ENCODE measurements at regions not wholly inside any gene's neighbourhood (a gene's known extent, or its start where the extent isn't known, plus 50 kb on each side); places are given as distances from the start of the nearest gene placed in this dataset.

DNA sequence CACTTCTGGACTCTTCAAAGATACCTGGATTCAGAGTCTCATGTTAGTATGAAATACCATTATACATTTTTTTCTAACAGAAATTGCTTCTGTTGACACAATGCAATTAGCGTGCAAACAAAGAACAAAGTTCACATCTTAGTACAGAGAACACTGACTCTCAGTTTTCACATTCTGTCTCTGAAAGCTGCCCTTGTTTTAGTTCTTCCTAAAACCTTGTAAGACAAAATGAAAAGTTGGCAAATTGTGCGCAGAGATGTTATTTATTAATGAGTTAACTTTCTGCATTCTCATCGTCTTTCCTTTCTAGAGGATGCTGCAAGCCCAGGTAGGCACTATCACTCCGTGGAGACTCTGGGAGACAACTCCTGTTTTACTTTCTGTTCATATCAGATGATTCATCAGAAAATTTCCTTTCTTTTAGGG, 377.3 kb upstream of the POU3F3 start:
- Histone ChIP-seq H3K27me3 (ENCODE audit: insufficient read depth, low read depth, severe bottlenecking) (peaks cover 77% of the 10 kb centered on the region), H3K27ac (no peak overlapping the region), H3K4me3 (ENCODE audit: low read depth, low read length) (no peak overlapping the region), H3K36me3 (no peaks in the 10 kb centered on the region), H3K9me3 (ENCODE audit: severe bottlenecking) (no peaks in the 10 kb centered on the region)
- no peak for TF ChIP-seq CTCF (IDR thresholded peaks at IDR 0.05; ENCODE audit: low read depth, low read length)
- DNase-seq: no peak

GRCh38 chr2:104481341-104481740, 372.6 kb upstream of the POU3F3 start:
- Histone ChIP-seq H3K36me3 (no peaks in the 10 kb centered on the region), H3K9me3 (ENCODE audit: severe bottlenecking) (no peaks in the 10 kb centered on the region), H3K27ac (no peak overlapping the region), H3K4me3 (ENCODE audit: low read depth, low read length) (no peak overlapping the region), H3K27me3 (ENCODE audit: insufficient read depth, low read depth, severe bottlenecking) (peaks cover 89% of the 10 kb centered on the region)
- TF ChIP-seq CTCF (IDR thresholded peaks at IDR 0.05; ENCODE audit: low read depth, low read length): no peak
- no peak for DNase-seq

DNA sequence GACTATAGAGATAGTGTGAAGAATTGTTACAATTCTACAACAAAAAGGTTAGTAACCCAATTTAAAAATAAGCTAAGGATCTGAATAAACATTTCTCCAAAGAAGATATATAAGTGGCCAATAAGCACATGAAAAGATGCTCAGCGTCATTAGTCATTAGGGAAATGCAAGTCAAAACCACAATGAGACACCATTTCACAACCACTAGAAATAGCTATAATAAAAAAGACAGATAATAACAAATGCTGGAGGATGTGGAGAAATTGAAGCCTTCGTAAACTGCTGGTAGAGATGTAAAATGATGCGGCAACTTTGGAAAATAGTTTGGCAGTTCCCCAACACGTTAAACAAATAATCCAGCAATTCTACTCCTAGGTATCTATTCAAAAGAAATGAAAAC, 366.5 kb upstream of the POU3F3 start:
- no peak for DNase-seq
- TF ChIP-seq CTCF (IDR thresholded peaks at IDR 0.05; ENCODE audit: low read depth, low read length): no peak
- no peak overlapping the region for H3K4me3 ChIP-seq (ENCODE audit: low read depth, low read length)

GRCh38 chr2:104493698-104494097, 360.2 kb upstream of the POU3F3 start:
- no peak for TF ChIP-seq CTCF (IDR thresholded peaks at IDR 0.05; ENCODE audit: low read depth, low read length)
- H3K4me3 ChIP-seq (ENCODE audit: low read depth, low read length): no peak overlapping the region
- peaks cover 56% of the 10 kb centered on the region for H3K27me3 ChIP-seq (ENCODE audit: insufficient read depth, low read depth, severe bottlenecking)
- no peak overlapping the region for H3K27ac ChIP-seq
- H3K36me3 ChIP-seq: no peaks in the 10 kb centered on the region
- no peak for DNase-seq
- no peaks in the 10 kb centered on the region for H3K9me3 ChIP-seq (ENCODE audit: severe bottlenecking)

More for the DNA sequence above, 366.5 kb upstream of the POU3F3 start:
- Histone ChIP-seq H3K9me3 (ENCODE audit: severe bottlenecking) (no peaks in the 10 kb centered on the region), H3K36me3 (no peaks in the 10 kb centered on the region), H3K27me3 (ENCODE audit: insufficient read depth, low read depth, severe bottlenecking) (peaks cover 71% of the 10 kb centered on the region), H3K27ac (no peak overlapping the region)

GRCh38 chr2:104501342-104501741, 352.6 kb upstream of the POU3F3 start:
- peaks cover 73% of the 10 kb centered on the region for H3K27me3 ChIP-seq (ENCODE audit: insufficient read depth, low read depth, severe bottlenecking)
- no peak overlapping the region for H3K4me3 ChIP-seq (ENCODE audit: low read depth, low read length)
- TF ChIP-seq CTCF (IDR thresholded peaks at IDR 0.05; ENCODE audit: low read depth, low read length): no peak
- no peak for DNase-seq
- no peaks in the 10 kb centered on the region for H3K36me3 ChIP-seq
- H3K27ac ChIP-seq: no peak overlapping the region
- no peaks in the 10 kb centered on the region for H3K9me3 ChIP-seq (ENCODE audit: severe bottlenecking)

GRCh38 chr2:104501929-104502328, 352.0 kb upstream of the POU3F3 start:
- Histone ChIP-seq H3K27ac (no peak overlapping the region), H3K36me3 (no peaks in the 10 kb centered on the region), H3K4me3 (ENCODE audit: low read depth, low read length) (no peak overlapping the region), H3K27me3 (ENCODE audit: insufficient read depth, low read depth, severe bottlenecking) (peaks cover 67% of the 10 kb centered on the region), H3K9me3 (ENCODE audit: severe bottlenecking) (no peaks in the 10 kb centered on the region)
- DNase-seq: no peak
- no peak for TF ChIP-seq CTCF (IDR thresholded peaks at IDR 0.05; ENCODE audit: low read depth, low read length)
